Sigmoid colon (tissue), 6 donors: ENCODE measurements at regions not wholly inside any gene's neighbourhood (a gene's known extent, or its start where the extent isn't known, plus 50 kb on each side); places are given as distances from the start of the nearest gene placed in this dataset.

Source experiments
- DNase-seq: peaks from one replicate; pipeline ENCODE4 v3.0.0-alpha.2; 2019
- H3K27ac ChIP-seq, 4 donors: fragments of 200-600 bp; sonication (generic); one replicate each; pipeline ENCODE4 v1.5.1; 2016 to 2019; ENCODE audit warnings: mild to moderate bottlenecking in 1 of 4
- H3K27me3 ChIP-seq, 3 donors: fragments of 200-600 bp; sonication (generic); one replicate each; pipeline ENCODE4 v1.5.1; 2019; ENCODE audit warnings: mild to moderate bottlenecking in 1 of 3
- H3K36me3 ChIP-seq, 4 donors: fragments of 200-600 bp; sonication (generic); one replicate each; pipeline ENCODE4 v1.5.1; 2016 to 2019
- H3K4me1 ChIP-seq, 4 donors: fragments of 200-600 bp; sonication (generic); one replicate each; pipeline ENCODE4 v1.5.1; 2017 to 2019
- H3K4me3 ChIP-seq, 4 donors: fragments of 200-600 bp; sonication (generic); one replicate each; pipeline ENCODE4 v1.5.1; 2017 to 2019; ENCODE audit warnings: mild to moderate bottlenecking in 2 of 4, moderate library complexity in 1 of 4
- H3K9me3 ChIP-seq, 4 donors: fragments of 200-600 bp in 3 of 4; sonication (generic) in 3 of 4; one replicate each; pipeline versions ENCODE4 v1.5.1 to v1.6.1; 2013 to 2019
- CTCF ChIP-seq, 4 experiments: fragments of 450-650 bp in 3 of 4; fragments of 200-600 bp in 1 of 4; IDR thresholded peaks; one replicate each; pipeline ENCODE4 v1.5.1; 2016 to 2019; ENCODE audit warnings: antibody characterized with exemption in 4 of 4, mild to moderate bottlenecking in 3 of 4, moderate library complexity in 2 of 4
- EP300 ChIP-seq, 4 donors: sonication (generic); formaldehyde crosslinking; IDR thresholded peaks; one replicate each; pipeline ENCODE4 v1.6.1; 2017; ENCODE audit warnings: antibody characterized with exemption in 4 of 4
- POLR2A ChIP-seq, 2 donors: fragments of 450-650 bp; IDR thresholded peaks; one replicate each; pipeline ENCODE4 v1.6.1; 2016; ENCODE audit warnings: antibody characterized with exemption in 2 of 2, mild to moderate bottlenecking in 2 of 2, moderate library complexity in 2 of 2
- POLR2AphosphoS5 ChIP-seq, 4 donors: sonication (generic); formaldehyde crosslinking; IDR thresholded peaks; one replicate each; pipeline ENCODE4 v1.6.1; 2017; ENCODE audit warnings: antibody characterized with exemption in 4 of 4
- WGBS, 2 donors: extraction: QIAGEN DNeasy Blood & Tissue Kit; methylation state at CpG; one replicate each; pipeline ENCODE4 v1.1.7; 2013; 5-methylcytosine and 5-hydroxymethylcytosine counted together
- intact Hi-C: fragments of 100-400 bp; cut with DNase I; formaldehyde crosslinking; loops from one replicate; pipeline ENCODE4 v1.15.1; 2023
- donor health status: healthy with polysubstance abuse.
- donor health status: healthy.

- H3K4me1 ChIP-seq: no peaks in the 10 kb centered on the region
- intact Hi-C loops: no loop called here
- H3K36me3 ChIP-seq: no peaks in the 10 kb centered on the region
- TF ChIP-seq POLR2A (IDR thresholded peaks at IDR 0.05) (no peak), EP300 (IDR thresholded peaks at IDR 0.05) (no peak), CTCF (IDR thresholded peaks at IDR 0.05) (no peak)
- WGBS, 2 donors: 45 to 67% methylated on average over 3 of the region's 3 CpGs
- no peak overlapping the region for H3K27ac ChIP-seq
- no peaks in the 10 kb centered on the region for H3K27me3 ChIP-seq
- no peaks in the 10 kb centered on the region for H3K9me3 ChIP-seq
- DNase-seq: no peak
- no peak overlapping the region for H3K4me3 ChIP-seq
Measured at GRCh38 chrX:142549923-142550322, 344.8 kb upstream of the MAGEC2 start.

GRCh38 chrX:142505839-142506238, 300.7 kb upstream of the MAGEC2 start:
- H3K9me3 ChIP-seq: no peaks in the 10 kb centered on the region
- H3K27me3 ChIP-seq: no peaks in the 10 kb centered on the region
- DNase-seq: no peak
- H3K27ac ChIP-seq: no peak overlapping the region
- no peak overlapping the region for H3K4me3 ChIP-seq
- intact Hi-C loops: no loop called here
- H3K4me1 ChIP-seq: no peaks in the 10 kb centered on the region
- no peaks in the 10 kb centered on the region for H3K36me3 ChIP-seq
- WGBS, 2 donors: 82 to 83% methylated on average over 3 of the region's 3 CpGs
- TF ChIP-seq EP300 (IDR thresholded peaks at IDR 0.05) (no peak), POLR2A (IDR thresholded peaks at IDR 0.05) (no peak), POLR2AphosphoS5 (IDR thresholded peaks at IDR 0.05) (no peak), CTCF (IDR thresholded peaks at IDR 0.05) (no peak)

- no peaks in the 10 kb centered on the region for H3K9me3 ChIP-seq
- no peaks in the 10 kb centered on the region for H3K27me3 ChIP-seq
- 69 to 82% methylated on average over 5 of the region's 5 CpGs for WGBS, 2 donors
- no peak for DNase-seq
- no peak overlapping the region for H3K4me3 ChIP-seq
- TF ChIP-seq CTCF (IDR thresholded peaks at IDR 0.05) (no peak), POLR2A (IDR thresholded peaks at IDR 0.05) (no peak), EP300 (IDR thresholded peaks at IDR 0.05) (no peak), POLR2AphosphoS5 (IDR thresholded peaks at IDR 0.05) (no peak)
- H3K36me3 ChIP-seq: no peaks in the 10 kb centered on the region
- H3K4me1 ChIP-seq: no peaks in the 10 kb centered on the region
- H3K27ac ChIP-seq: no peak overlapping the region
- intact Hi-C loops: no loop called here
Measured at GRCh38 chrX:142503967-142504643, 299.0 kb upstream of the MAGEC2 start.

GRCh38 chrX:142502441-142502840, 297.4 kb upstream of the MAGEC2 start:
- H3K9me3 ChIP-seq: no peaks in the 10 kb centered on the region
- no peak overlapping the region for H3K4me3 ChIP-seq
- H3K27me3 ChIP-seq: no peaks in the 10 kb centered on the region
- intact Hi-C loops: no loop called here
- DNase-seq: no peak
- TF ChIP-seq POLR2AphosphoS5 (IDR thresholded peaks at IDR 0.05) (no peak), EP300 (IDR thresholded peaks at IDR 0.05) (no peak), POLR2A (IDR thresholded peaks at IDR 0.05) (no peak), CTCF (IDR thresholded peaks at IDR 0.05) (no peak)
- H3K27ac ChIP-seq: no peak overlapping the region
- no peaks in the 10 kb centered on the region for H3K36me3 ChIP-seq
- WGBS, 2 donors: 47 to 82% methylated on average over 2 of the region's 2 CpGs
- no peaks in the 10 kb centered on the region for H3K4me1 ChIP-seq

GRCh38 chrX:142499992-142500391, 294.9 kb upstream of the MAGEC2 start:
- no peak for DNase-seq
- intact Hi-C loops: no loop called here
- TF ChIP-seq POLR2A (IDR thresholded peaks at IDR 0.05) (no peak), POLR2AphosphoS5 (IDR thresholded peaks at IDR 0.05) (no peak), CTCF (IDR thresholded peaks at IDR 0.05) (no peak), EP300 (IDR thresholded peaks at IDR 0.05) (no peak)
- no peak overlapping the region for H3K27ac ChIP-seq
- no peak overlapping the region for H3K4me3 ChIP-seq
- H3K4me1 ChIP-seq: no peaks in the 10 kb centered on the region
- no peaks in the 10 kb centered on the region for H3K36me3 ChIP-seq
- no peaks in the 10 kb centered on the region for H3K27me3 ChIP-seq
- 94 to 95% methylated on average over 3 of the region's 3 CpGs for WGBS, 2 donors
- no peaks in the 10 kb centered on the region for H3K9me3 ChIP-seq
